K562 (cell line): ENCODE measurements at regions not wholly inside any gene's neighbourhood (a gene's known extent, or its start where the extent isn't known, plus 50 kb on each side); places are given as distances from the start of the nearest gene placed in this dataset.
"Not testable (repeated sequence)": the region's sequence is repeated elsewhere in the genome, so short reads cannot be mapped to it uniquely, and the experiment has no call there.

Experiments
- NR3C1 ChIP-seq: sonication (generic); formaldehyde crosslinking; IDR thresholded peaks from 2 replicates; pipeline ENCODE4 v1.8.1; 2022; ENCODE audit warnings: missing genetic modification reagents
- TF ChIP-seq, protein P1 (sequence below): sonication (generic); formaldehyde crosslinking; IDR thresholded peaks from 2 replicates; pipeline ENCODE4 v1.8.1; 2023; ENCODE audit warnings: mild to moderate bottlenecking, missing genetic modification reagents
- TF ChIP-seq, protein P2 (sequence below): sonication (generic); formaldehyde crosslinking; IDR thresholded peaks from 2 replicates; pipeline ENCODE4 v1.9.0; 2022; ENCODE audit warnings: mild to moderate bottlenecking, missing genetic modification reagents

DNA sequence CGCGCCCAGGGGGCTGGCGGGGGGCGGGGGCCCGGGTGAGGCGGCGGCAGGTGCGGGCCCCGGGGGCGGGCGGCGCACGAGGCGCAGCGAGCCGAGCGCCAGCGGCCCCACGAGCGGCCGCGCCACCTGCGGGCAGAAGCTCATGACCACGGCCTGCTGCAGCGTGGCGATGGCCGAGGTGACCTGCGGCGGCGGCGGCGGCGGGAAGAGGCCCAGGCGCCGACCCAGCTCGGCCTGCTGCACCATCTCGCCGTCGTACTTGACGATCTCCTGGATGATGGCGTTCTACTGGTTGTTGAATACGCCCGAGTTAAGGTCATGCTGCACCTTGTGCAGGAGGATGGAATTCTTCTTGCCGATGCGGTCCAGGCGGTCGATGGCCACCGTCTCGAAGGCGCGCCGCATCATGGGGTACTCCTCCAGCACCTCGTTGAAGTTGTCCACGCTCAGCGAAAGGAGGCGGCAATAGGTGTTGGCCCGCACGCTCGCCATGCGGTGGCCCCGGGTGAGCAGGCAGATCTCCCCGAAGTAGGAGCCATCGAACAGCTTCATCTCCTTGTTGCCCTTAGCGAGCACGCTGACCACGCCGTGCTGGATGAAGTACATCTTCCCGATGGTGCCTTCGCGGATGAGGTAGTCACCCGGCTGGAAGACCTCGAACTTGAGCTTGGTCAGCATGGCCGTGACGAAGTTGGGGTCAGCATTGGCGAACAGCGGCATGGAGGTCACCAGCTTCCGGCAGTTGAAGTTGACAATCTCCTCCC lies 89.5 kb downstream of the GOLGA8K start:
- not testable (repeated sequence) for TF ChIP-seq NR3C1 (CRISPR knock-in tag)
- TF ChIP-seq, protein P1, sequence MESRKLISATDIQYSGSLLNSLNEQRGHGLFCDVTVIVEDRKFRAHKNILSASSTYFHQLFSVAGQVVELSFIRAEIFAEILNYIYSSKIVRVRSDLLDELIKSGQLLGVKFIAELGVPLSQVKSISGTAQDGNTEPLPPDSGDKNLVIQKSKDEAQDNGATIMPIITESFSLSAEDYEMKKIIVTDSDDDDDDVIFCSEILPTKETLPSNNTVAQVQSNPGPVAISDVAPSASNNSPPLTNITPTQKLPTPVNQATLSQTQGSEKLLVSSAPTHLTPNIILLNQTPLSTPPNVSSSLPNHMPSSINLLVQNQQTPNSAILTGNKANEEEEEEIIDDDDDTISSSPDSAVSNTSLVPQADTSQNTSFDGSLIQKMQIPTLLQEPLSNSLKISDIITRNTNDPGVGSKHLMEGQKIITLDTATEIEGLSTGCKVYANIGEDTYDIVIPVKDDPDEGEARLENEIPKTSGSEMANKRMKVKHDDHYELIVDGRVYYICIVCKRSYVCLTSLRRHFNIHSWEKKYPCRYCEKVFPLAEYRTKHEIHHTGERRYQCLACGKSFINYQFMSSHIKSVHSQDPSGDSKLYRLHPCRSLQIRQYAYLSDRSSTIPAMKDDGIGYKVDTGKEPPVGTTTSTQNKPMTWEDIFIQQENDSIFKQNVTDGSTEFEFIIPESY (CRISPR knock-in tag) = not testable (repeated sequence)
- TF ChIP-seq, protein P2, sequence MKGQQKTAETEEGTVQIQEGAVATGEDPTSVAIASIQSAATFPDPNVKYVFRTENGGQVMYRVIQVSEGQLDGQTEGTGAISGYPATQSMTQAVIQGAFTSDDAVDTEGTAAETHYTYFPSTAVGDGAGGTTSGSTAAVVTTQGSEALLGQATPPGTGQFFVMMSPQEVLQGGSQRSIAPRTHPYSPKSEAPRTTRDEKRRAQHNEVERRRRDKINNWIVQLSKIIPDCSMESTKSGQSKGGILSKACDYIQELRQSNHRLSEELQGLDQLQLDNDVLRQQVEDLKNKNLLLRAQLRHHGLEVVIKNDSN (CRISPR knock-in tag) = not testable (repeated sequence)
